ENCODE measurements at regions not wholly inside any gene's neighbourhood (a gene's known extent, or its start where the extent isn't known, plus 50 kb on each side); places are given as distances from the start of the nearest gene placed in this dataset.

DNA sequence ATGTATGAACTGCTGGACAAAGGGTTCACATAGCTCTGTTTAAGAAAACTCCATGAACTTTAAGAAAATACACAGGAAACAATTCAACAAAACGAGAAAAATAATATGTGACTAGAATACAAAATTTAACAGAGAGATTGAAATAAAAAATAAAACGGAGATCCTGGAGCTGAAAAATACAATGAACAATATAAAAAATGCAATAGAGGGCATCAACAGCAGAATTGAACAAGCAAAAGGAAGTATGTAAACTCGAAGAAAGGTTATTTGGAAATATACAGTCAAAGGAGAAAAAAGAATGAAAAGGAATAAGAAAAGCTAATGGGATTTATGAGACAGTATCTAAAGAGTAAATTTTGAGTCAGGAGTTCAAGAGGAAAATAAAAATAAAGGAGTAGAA is 163.0 kb upstream of the DACH1 start:
- intact Hi-C loops (cut with micrococcal nuclease), result no loop called here
- Mint-ChIP-seq H3K27ac (no peak overlapping the region), H3K9me3 (peaks cover 0 to 32% (median 10%) of the 10 kb centered on the region in 11 donors), H3K27me3 (no peaks in the 10 kb centered on the region), H3K4me1 (no peaks in the 10 kb centered on the region), H3K4me3 (no peak overlapping the region), H3K36me3 (peaks cover 0 to 5% (median 0%) of the 10 kb centered on the region in 5 donors)
- Histone ChIP-seq H3K4me3 (ENCODE audit: low read length) (no peak overlapping the region), H3K36me3 (ENCODE audit: control insufficient read depth in 2 of 3, insufficient read depth in 3 of 3, low read length in 3 of 3) (no peaks in the 10 kb centered on the region), H3K9me3 (ENCODE audit: control insufficient read depth in 2 of 3, low read length in 3 of 3) (peaks cover 0 to 7% (median 0%) of the 10 kb centered on the region in 3 experiments), H3K27ac (ENCODE audit: low read depth, low read length) (no peak overlapping the region), H3K4me1 (ENCODE audit: control insufficient read depth in 2 of 2, insufficient read depth in 2 of 2, low read length in 2 of 2) (no peaks in the 10 kb centered on the region), H3K27me3 (ENCODE audit: control insufficient read depth in 2 of 2, insufficient read depth in 2 of 2, low read length in 2 of 2) (no peaks in the 10 kb centered on the region)
- ATAC-seq, result no peak
- ChIA-PET CTCF (interaction anchor here (0.7 kb wide), 1 partner anchor 41 kb away, joined by 3 read pairs; no protein-coding TSS in a partner anchor), POLR2A (no interaction called here)
- no peak for DNase-seq

DNA sequence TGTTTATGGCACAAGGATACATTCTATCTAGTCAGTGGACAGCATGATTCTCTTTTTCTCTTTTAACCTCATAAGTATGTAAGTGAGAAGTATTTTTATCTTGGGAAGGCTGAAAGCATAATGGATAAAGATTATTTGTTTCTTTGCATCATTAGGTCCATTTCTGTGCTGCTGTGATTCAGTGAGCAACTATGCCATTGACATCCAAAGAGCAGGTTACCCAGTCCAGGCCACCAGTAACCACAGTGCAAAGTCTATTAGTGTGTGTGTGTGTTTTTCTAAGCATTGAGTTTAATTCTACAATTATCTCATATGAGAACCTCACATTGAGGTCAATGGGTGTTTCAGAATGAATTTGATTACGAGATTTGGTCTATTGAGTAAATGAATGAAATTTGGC is 158.8 kb upstream of the DACH1 start:
- ChIA-PET POLR2A (no interaction called here), CTCF (no interaction called here)
- intact Hi-C loops (cut with micrococcal nuclease), result no loop called here
- Histone ChIP-seq H3K27ac (ENCODE audit: low read depth, low read length) (no peak overlapping the region), H3K4me3 (ENCODE audit: low read length) (no peak overlapping the region), H3K36me3 (ENCODE audit: control insufficient read depth in 2 of 3, insufficient read depth in 3 of 3, low read length in 3 of 3) (no peaks in the 10 kb centered on the region), H3K27me3 (ENCODE audit: control insufficient read depth in 2 of 2, insufficient read depth in 2 of 2, low read length in 2 of 2) (no peaks in the 10 kb centered on the region), H3K9me3 (ENCODE audit: control insufficient read depth in 2 of 3, low read length in 3 of 3) (peaks cover 0 to 7% (median 0%) of the 10 kb centered on the region in 3 experiments), H3K4me1 (ENCODE audit: control insufficient read depth in 2 of 2, insufficient read depth in 2 of 2, low read length in 2 of 2) (no peaks in the 10 kb centered on the region)
- H3K27ac Mint-ChIP-seq, result no peak overlapping the region
- no peak overlapping the region for H3K4me3 Mint-ChIP-seq
- no peak for DNase-seq
- no peaks in the 10 kb centered on the region for H3K27me3 Mint-ChIP-seq
- peaks cover 0 to 5% (median 0%) of the 10 kb centered on the region in 5 donors for H3K36me3 Mint-ChIP-seq
- ATAC-seq, result no peak
- H3K9me3 Mint-ChIP-seq, result peaks cover 0 to 27% (median 10%) of the 10 kb centered on the region in 11 donors
- H3K4me1 Mint-ChIP-seq, result no peaks in the 10 kb centered on the region

DNA sequence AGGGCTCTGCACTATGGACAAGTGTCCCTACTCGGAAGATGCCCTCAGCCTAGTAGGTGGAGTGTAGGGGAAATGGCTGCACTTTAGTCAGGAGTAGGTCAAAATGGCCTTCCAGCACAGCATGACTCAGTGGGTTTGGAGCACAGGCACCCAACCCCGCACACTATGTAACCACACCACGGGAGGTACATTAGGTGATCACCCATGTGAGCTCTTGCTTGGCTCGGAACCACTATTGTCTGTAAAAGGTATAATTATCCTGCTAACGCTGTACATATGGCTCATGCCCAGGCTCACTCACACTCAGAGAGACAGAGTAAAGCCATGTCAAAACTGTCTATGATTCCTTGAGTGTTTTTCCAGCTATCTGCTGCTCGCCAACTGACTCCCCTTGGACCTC is 156.9 kb upstream of the DACH1 start:
- Mint-ChIP-seq H3K4me3 (no peak overlapping the region), H3K27me3 (no peaks in the 10 kb centered on the region), H3K9me3 (peaks cover 0 to 12% (median 6%) of the 10 kb centered on the region in 11 donors), H3K4me1 (no peaks in the 10 kb centered on the region), H3K36me3 (no peaks in the 10 kb centered on the region), H3K27ac (no peak overlapping the region)
- no peaks in the 10 kb centered on the region for H3K36me3 ChIP-seq (ENCODE audit: control insufficient read depth in 2 of 3, insufficient read depth in 3 of 3, low read length in 3 of 3)
- ChIA-PET CTCF (no interaction called here), POLR2A (no interaction called here)
- H3K4me3 ChIP-seq (ENCODE audit: low read length), result no peak overlapping the region
- intact Hi-C loops (cut with micrococcal nuclease), result no loop called here
- no peaks in the 10 kb centered on the region for H3K9me3 ChIP-seq (ENCODE audit: control insufficient read depth in 2 of 3, low read length in 3 of 3)
- H3K27me3 ChIP-seq (ENCODE audit: control insufficient read depth in 2 of 2, insufficient read depth in 2 of 2, low read length in 2 of 2), result no peaks in the 10 kb centered on the region
- no peak overlapping the region for H3K27ac ChIP-seq (ENCODE audit: low read depth, low read length)
- ATAC-seq (no peak), DNase-seq (no peak)
- no peaks in the 10 kb centered on the region for H3K4me1 ChIP-seq (ENCODE audit: control insufficient read depth in 2 of 2, insufficient read depth in 2 of 2, low read length in 2 of 2)

DNA sequence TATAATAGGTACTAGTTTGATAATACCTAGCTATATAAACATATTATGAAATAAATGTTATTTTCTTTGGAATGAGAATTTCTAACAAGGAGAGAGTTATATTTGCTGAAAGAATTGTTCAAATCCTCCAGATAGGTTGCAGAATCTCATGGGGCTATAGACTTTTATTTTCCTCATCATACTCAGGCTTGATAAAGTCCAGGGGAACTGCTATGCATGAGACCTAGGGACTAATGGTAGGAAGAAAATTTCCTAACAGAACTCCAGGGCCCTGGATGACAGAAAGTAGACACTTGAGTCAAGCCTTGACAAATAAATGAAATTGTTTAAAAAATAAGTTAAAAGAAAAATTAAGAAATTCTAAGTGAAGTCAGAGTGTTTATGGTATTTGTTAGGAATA is 138.5 kb upstream of the DACH1 start:
- intact Hi-C loops (cut with micrococcal nuclease), result no loop called here
- no peak overlapping the region for H3K27ac Mint-ChIP-seq
- H3K4me1 Mint-ChIP-seq, result no peaks in the 10 kb centered on the region
- no peak overlapping the region for H3K4me3 ChIP-seq (ENCODE audit: low read length)
- no peaks in the 10 kb centered on the region for H3K4me1 ChIP-seq (ENCODE audit: control insufficient read depth in 2 of 2, insufficient read depth in 2 of 2, low read length in 2 of 2)
- H3K27ac ChIP-seq (ENCODE audit: low read depth, low read length), result no peak overlapping the region
- H3K27me3 ChIP-seq (ENCODE audit: control insufficient read depth in 2 of 2, insufficient read depth in 2 of 2, low read length in 2 of 2), result no peaks in the 10 kb centered on the region
- POLR2A ChIA-PET, result no interaction called here
- ATAC-seq (no peak), DNase-seq (no peak)
- H3K27me3 Mint-ChIP-seq, result no peaks in the 10 kb centered on the region
- peaks cover 0 to 14% (median 4%) of the 10 kb centered on the region in 11 donors for H3K9me3 Mint-ChIP-seq
- no peak overlapping the region for H3K4me3 Mint-ChIP-seq
- H3K36me3 Mint-ChIP-seq, result peaks cover 0 to 7% (median 0%) of the 10 kb centered on the region in 5 donors
- H3K36me3 ChIP-seq (ENCODE audit: control insufficient read depth in 2 of 3, insufficient read depth in 3 of 3, low read length in 3 of 3), result no peaks in the 10 kb centered on the region
- CTCF ChIA-PET, result interaction anchor here (0.6 kb wide), 1 partner anchor 13 kb away, joined by 3 read pairs; no protein-coding TSS in a partner anchor
- no peaks in the 10 kb centered on the region for H3K9me3 ChIP-seq (ENCODE audit: control insufficient read depth in 2 of 3, low read length in 3 of 3)

DNA sequence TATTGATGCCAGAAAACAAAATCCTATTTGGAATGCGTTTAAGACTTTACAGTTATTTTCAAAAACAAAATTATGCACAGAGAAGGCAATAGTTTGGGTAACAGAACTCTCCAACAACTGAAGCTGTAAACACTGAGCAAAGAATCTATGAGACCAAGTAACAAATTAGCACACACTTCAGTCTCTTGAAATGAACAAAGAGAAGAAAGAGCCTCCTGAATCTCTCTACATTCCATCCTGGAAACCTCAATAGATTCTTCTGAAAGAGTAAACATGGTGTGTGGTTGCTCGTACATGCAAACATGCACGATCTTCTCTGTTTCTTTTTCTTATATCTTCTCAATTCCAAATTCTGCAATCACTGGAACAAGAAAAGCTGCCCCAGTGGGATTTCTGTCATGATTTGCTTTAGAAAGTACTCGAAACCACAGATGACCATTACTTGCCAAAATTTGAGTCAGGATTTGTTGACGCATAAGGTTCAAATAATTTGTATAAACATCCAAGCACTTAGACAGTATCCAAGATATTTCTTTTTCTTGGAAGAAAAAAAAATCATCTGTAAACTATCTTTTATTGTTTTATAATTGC is 137.9 kb upstream of the DACH1 start:
- POLR2A ChIA-PET, result no interaction called here
- Histone ChIP-seq H3K27ac (ENCODE audit: low read depth, low read length) (no peak overlapping the region), H3K36me3 (ENCODE audit: control insufficient read depth in 2 of 3, insufficient read depth in 3 of 3, low read length in 3 of 3) (no peaks in the 10 kb centered on the region), H3K4me3 (ENCODE audit: low read length) (no peak overlapping the region), H3K4me1 (ENCODE audit: control insufficient read depth in 2 of 2, insufficient read depth in 2 of 2, low read length in 2 of 2) (no peaks in the 10 kb centered on the region), H3K27me3 (ENCODE audit: control insufficient read depth in 2 of 2, insufficient read depth in 2 of 2, low read length in 2 of 2) (no peaks in the 10 kb centered on the region), H3K9me3 (ENCODE audit: control insufficient read depth in 2 of 3, low read length in 3 of 3) (no peaks in the 10 kb centered on the region)
- Mint-ChIP-seq H3K27me3 (no peaks in the 10 kb centered on the region), H3K4me1 (no peaks in the 10 kb centered on the region), H3K27ac (no peak overlapping the region), H3K9me3 (peaks cover 0 to 14% (median 4%) of the 10 kb centered on the region in 11 donors), H3K4me3 (no peak overlapping the region), H3K36me3 (peaks cover 0 to 8% (median 0%) of the 10 kb centered on the region in 5 donors)
- intact Hi-C loops (cut with micrococcal nuclease), result no loop called here
- DNase-seq, result no peak
- CTCF ChIA-PET, result no interaction called here
- no peak for ATAC-seq

DNA sequence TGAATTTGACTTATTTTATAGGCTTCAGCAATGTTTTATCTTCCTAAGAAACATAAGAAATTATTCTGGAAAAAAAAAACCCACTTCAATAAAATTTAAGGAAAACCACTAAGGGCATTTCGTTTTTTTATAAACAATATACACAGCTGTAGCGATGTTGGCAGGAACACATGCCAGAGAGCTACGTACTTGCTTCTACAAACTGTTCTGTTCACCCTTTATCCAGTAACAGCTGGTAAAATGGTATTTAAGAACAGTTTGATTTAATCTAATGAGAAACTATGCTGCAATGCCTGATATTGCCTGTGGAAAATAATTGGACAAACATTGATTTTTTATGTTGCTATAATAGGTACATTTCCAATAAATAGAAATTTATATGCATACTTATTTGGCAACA is 137.2 kb upstream of the DACH1 start:
- intact Hi-C loops (cut with micrococcal nuclease), result no loop called here
- Mint-ChIP-seq H3K27me3 (no peaks in the 10 kb centered on the region), H3K36me3 (peaks cover 0 to 8% (median 0%) of the 10 kb centered on the region in 5 donors), H3K4me1 (no peaks in the 10 kb centered on the region), H3K4me3 (no peak overlapping the region), H3K27ac (no peak overlapping the region), H3K9me3 (peaks cover 1 to 15% (median 5%) of the 10 kb centered on the region in 11 donors)
- DNase-seq (no peak), ATAC-seq (no peak)
- Histone ChIP-seq H3K4me3 (ENCODE audit: low read length) (no peak overlapping the region), H3K27ac (ENCODE audit: low read depth, low read length) (no peak overlapping the region), H3K36me3 (ENCODE audit: control insufficient read depth in 2 of 3, insufficient read depth in 3 of 3, low read length in 3 of 3) (no peaks in the 10 kb centered on the region), H3K27me3 (ENCODE audit: control insufficient read depth in 2 of 2, insufficient read depth in 2 of 2, low read length in 2 of 2) (no peaks in the 10 kb centered on the region), H3K9me3 (ENCODE audit: control insufficient read depth in 2 of 3, low read length in 3 of 3) (no peaks in the 10 kb centered on the region), H3K4me1 (ENCODE audit: control insufficient read depth in 2 of 2, insufficient read depth in 2 of 2, low read length in 2 of 2) (no peaks in the 10 kb centered on the region)
- ChIA-PET POLR2A (no interaction called here), CTCF (no interaction called here)

DNA sequence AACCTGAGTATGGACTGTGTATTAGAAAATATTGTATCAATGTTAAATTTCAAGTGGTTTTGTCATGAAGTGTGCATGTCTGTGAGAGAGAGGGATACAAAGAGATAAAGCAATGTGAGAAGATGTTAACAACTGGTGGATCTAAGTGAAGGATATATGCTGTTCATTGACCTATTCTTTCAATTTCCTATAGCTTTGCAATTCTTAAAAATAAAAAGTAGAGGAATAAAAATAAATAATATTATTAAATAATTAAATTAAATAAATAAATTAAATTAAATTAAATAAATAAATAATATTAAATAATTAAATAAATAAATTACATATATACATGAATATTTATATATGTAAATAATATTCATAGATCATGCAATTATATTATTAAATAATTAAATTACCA is 131.2 kb upstream of the DACH1 start:
- Mint-ChIP-seq H3K4me1 (no peaks in the 10 kb centered on the region), H3K27me3 (no peaks in the 10 kb centered on the region), H3K27ac (no peak overlapping the region), H3K36me3 (peaks cover 0 to 8% (median 0%) of the 10 kb centered on the region in 5 donors), H3K9me3 (peaks cover 3 to 13% (median 9%) of the 10 kb centered on the region in 11 donors), H3K4me3 (no peak overlapping the region)
- ATAC-seq (no peak), DNase-seq (no peak)
- no peak overlapping the region for H3K27ac ChIP-seq (ENCODE audit: low read depth, low read length)
- ChIA-PET CTCF (no interaction called here), POLR2A (no interaction called here)
- H3K4me3 ChIP-seq (ENCODE audit: low read length), result no peak overlapping the region
- no peaks in the 10 kb centered on the region for H3K36me3 ChIP-seq (ENCODE audit: control insufficient read depth in 2 of 3, insufficient read depth in 3 of 3, low read length in 3 of 3)
- no peaks in the 10 kb centered on the region for H3K9me3 ChIP-seq (ENCODE audit: control insufficient read depth in 2 of 3, low read length in 3 of 3)
- no peaks in the 10 kb centered on the region for H3K27me3 ChIP-seq (ENCODE audit: control insufficient read depth in 2 of 2, insufficient read depth in 2 of 2, low read length in 2 of 2)
- intact Hi-C loops (cut with micrococcal nuclease), result no loop called here
- no peaks in the 10 kb centered on the region for H3K4me1 ChIP-seq (ENCODE audit: control insufficient read depth in 2 of 2, insufficient read depth in 2 of 2, low read length in 2 of 2)

All from naive thymus-derived CD4-positive, alpha-beta T cell (primary cell).